VCaP (cell line): ENCODE measurements at regions not wholly inside any gene's neighbourhood (a gene's known extent, or its start where the extent isn't known, plus 50 kb on each side); places are given as distances from the start of the nearest gene placed in this dataset.
"Not testable (repeated sequence)": the region's sequence is repeated elsewhere in the genome, so short reads cannot be mapped to it uniquely, and the experiment has no call there.

Experiments used
- H3K27ac ChIP-seq: fragments of 450-650 bp; 2 replicates; pipeline ENCODE4 v1.5.1; 2017
- CTCF ChIP-seq: fragments of 450-650 bp; conservative IDR thresholded peaks from 2 replicates; pipeline ENCODE4 v1.5.1; 2017; ENCODE audit warnings: mild to moderate bottlenecking, moderate library complexity

DNA sequence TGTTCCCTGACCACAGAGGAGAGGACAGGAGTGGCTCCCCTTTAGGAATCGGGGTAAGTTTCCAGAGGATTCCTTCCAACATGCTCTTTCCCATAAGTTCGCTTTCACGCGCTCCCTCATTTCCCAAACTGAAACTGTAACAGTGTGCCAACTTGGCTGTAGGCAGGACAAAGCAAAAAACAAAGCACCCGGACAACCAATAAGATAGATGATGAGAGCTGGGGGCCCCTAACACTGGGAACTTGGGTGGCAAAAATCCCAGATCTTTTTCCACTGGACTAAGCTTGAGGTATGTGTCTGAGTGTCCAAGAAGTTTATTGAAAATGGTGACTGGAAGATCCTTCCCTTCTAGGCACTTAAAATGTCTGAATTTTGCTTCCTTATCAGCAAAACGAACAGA is 258.7 kb upstream of the IL12B start:
- no peak overlapping the region for H3K27ac ChIP-seq
- TF ChIP-seq CTCF: no peak

DNA sequence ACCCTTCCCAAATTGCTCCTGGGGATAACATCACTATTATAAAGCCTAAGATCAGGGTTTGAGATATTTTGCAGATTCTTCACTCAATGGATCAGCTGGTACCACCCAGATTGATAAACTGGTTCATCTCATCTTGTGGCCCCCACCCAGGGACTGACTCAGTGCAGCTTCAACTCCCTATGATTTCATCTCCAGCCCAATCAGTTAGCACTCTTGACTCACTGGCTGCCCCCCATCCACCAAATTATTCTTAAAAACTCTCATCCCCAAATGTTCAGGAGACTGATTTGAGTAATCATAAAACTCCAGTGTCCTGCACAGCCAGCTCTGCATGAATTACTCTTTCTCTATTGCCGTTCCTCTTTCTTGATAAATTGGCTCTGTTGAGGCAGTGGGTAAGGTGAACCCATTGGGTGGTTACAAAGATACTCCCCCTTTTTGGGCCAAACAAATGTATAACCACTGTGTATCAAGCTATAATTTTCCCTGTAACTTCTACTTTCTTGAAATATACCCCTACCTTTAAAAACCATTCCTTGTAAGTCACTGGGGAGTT is 263.3 kb upstream of the IL12B start:
- no peak for TF ChIP-seq CTCF
- no peak overlapping the region for H3K27ac ChIP-seq

DNA sequence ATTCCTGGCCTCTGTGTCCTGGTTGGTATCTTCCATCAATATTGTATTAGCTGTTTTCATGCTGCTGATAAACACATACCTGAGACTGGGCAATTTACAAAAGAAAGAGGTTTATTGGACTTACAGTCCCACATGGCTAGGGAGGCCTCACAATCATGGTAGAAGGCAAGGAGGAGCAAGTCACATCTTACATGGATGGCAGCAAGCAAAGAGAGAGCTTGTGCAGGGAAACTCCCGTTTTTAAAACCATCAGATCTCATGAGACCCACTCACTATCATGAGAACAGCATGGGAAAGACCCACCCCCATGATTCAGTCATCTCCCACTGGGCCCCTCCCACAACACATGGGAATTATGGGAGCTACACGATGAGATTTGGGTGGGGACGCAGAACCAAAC is 265.3 kb upstream of the IL12B start:
- not testable (repeated sequence) for H3K27ac ChIP-seq

DNA sequence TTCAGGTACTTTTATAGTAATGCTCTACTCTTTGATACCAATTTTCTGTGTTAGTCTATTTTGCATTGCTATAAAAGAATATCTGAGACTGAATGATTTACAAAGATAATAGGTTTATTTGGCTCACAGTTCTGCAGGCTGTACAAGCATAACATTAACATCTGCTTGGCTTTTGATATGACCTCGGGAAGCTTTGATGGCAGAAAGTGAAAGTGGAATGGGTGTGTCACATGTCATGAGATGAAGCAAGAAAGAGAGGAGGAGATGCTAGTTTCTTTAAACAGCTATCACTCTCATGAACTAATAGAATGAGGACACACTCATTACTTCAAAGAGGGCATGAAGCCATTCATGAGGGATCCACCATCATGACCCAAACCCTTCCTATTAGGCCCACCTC is 270.9 kb upstream of the IL12B start:
- no peak for TF ChIP-seq CTCF
- no peak overlapping the region for H3K27ac ChIP-seq

DNA sequence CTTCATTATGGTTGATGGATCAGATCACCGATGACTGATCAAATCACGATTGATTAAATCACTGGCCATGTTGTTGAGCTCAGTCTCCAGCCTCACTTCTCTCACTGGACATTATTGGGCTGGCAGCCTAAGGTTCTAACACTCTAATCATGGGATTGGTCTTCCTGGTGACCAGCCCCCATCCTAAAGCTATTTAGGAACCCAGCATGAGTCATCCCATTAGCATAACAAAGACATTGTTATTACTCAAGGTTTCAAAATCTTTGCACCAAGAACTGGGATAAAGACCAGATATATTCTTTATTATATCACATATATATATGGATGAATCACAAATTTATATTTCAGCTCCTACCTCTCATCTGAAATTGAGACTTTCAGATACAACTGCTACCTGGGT is 272.1 kb upstream of the IL12B start:
- TF ChIP-seq CTCF: no peak
- no peak overlapping the region for H3K27ac ChIP-seq

DNA sequence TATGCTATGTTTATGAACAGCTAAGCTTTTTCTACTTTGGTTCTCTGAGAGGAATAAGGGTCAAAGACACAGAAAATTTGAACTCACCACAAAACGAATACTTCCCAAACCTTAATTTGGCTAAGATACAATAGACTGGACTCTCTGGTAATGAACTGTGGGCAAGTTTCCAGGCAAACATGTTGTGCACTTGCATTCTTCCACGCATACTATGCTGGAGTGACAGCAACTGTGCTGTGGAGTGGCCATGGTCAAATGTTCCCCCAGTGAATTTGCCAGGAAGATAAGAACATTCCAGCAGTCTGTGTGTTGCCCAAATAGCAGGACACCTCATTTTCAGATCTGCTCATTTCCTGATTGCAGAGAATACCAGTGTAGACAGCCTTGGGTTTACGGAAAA is 275.3 kb upstream of the IL12B start:
- TF ChIP-seq CTCF: no peak
- H3K27ac ChIP-seq: no peak overlapping the region

- TF ChIP-seq CTCF: no peak
- no peak overlapping the region for H3K27ac ChIP-seq
Measured at GRCh38 chr5:159609359-159609758, 279.1 kb upstream of the IL12B start.

DNA sequence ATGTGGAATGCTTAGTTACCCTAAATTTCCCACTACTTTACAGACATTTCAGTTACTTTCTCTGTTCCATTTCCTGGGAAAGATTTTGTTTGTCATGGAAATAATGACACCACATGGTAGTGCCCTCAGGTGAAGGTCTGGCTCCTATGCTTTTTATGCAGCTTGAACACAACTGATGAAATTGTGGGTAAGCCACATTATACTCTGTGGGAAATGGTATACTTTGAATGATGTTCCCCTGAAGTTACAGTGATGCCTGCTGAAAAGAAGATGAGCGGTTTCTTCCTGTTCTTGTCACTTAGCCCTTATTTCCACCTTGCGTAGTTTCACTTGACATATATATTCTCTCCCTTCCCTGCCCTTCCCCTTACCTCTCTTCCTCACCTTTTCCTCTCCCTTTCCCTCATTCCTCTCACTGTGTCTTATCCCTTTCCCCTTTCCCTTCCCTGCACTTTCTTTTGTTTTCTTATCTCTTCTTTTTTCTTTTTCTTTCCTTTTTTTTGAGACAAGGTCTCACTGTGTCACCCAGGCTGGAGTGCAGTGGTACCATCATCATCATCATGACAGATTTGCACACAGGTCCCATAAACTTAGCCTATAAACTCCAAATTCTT is 280.8 kb upstream of the IL12B start:
- H3K27ac ChIP-seq: no peak overlapping the region
- TF ChIP-seq CTCF: no peak
